H1 (cell line): ENCODE measurements at regions not wholly inside any gene's neighbourhood (a gene's known extent, or its start where the extent isn't known, plus 50 kb on each side); places are given as distances from the start of the nearest gene placed in this dataset.

Experiments used
- CTCF ChIA-PET: fragments of 300-600 bp; sonication (Branson Sonifier 250); formaldehyde crosslinking; loops from one replicate; lab custom pipeline; 2021; ENCODE audit not compliant: partially characterized antibody; lab: Charles Lee
- POLR2A ChIA-PET: fragments of 300-600 bp; sonication (Branson Sonifier 250); formaldehyde crosslinking; loops from one replicate; lab custom pipeline; 2021; ENCODE audit warnings: inconsistent platforms; ENCODE audit not compliant: partially characterized antibody; lab: Charles Lee
- DNase-seq, 2 experiments: peaks; one replicate each; pipeline versions ENCODE4 v3.0.0 to v3.0.0-alpha.2; 2010 to 2022; ENCODE audit warnings: low spot score in 2 of 2, low read depth in 1 of 2, mixed read lengths in 1 of 2
- FAIRE-seq: peaks from 2 replicates; lab custom pipeline; 2011; peaks lifted over from hg19 to GRCh38; lab: Jason Lieb, UNC
- H2AFZ ChIP-seq: 2 replicates; pipeline ENCODE4 v1.8.1; 2012; ENCODE audit warnings: low read length, inconsistent platforms
- H2AK5ac ChIP-seq: 2 replicates; pipeline ENCODE4 v1.6.1; 2013; ENCODE audit warnings: low read depth, low read length
- H2BK120ac ChIP-seq: replicated peaks from 2 replicates; pipeline ENCODE3; 2013; ENCODE audit warnings: low read depth, low read length, inconsistent platforms
- H2BK12ac ChIP-seq: 2 replicates; pipeline ENCODE4 v1.6.1; 2013; ENCODE audit warnings: low read depth, low read length
- H2BK15ac ChIP-seq: 2 replicates; pipeline ENCODE4 v1.6.1; 2013; ENCODE audit warnings: low read length
- H2BK20ac ChIP-seq: 2 replicates; pipeline ENCODE4 v1.6.1; 2013; ENCODE audit warnings: low read length
- H2BK5ac ChIP-seq: 2 replicates; pipeline ENCODE4 v1.6.1; 2013; ENCODE audit warnings: low read depth, low read length
- H3K14ac ChIP-seq: 2 replicates; pipeline ENCODE4 v1.6.1; 2013; ENCODE audit warnings: inconsistent platforms; ENCODE audit not compliant: insufficient read length
- H3K18ac ChIP-seq: 2 replicates; pipeline ENCODE4 v1.6.1; 2013; ENCODE audit warnings: low read length; ENCODE audit errors: extremely low read depth
- H3K23ac ChIP-seq: 2 replicates; pipeline ENCODE4 v1.6.1; 2013; ENCODE audit warnings: inconsistent platforms; ENCODE audit not compliant: insufficient read length
- H3K23me2 ChIP-seq: 2 replicates; pipeline ENCODE4 v1.6.1; 2013; ENCODE audit warnings: low read depth, low read length
- H3K27ac ChIP-seq: 2 replicates; pipeline ENCODE4 v1.6.1; 2011; ENCODE audit warnings: low read depth, low read length, inconsistent platforms
- H3K27me3 ChIP-seq, 4 experiments: replicated peaks in 1 of 4; 1 replicate in 1 of 4; 2 replicates in 3 of 4; pipeline versions ENCODE4 v1.6.1 to v1.8.1; 2011 to 2013; ENCODE audit warnings: low read length in 3 of 4, mild to moderate bottlenecking in 3 of 4, inconsistent platforms in 2 of 4, mixed read lengths in 2 of 4, moderate library complexity in 1 of 4; ENCODE audit not compliant: control insufficient read depth in 3 of 4, insufficient read depth in 3 of 4; ENCODE audit errors: extremely low read depth in 1 of 4
- H3K36me3 ChIP-seq, 4 experiments: 2 replicates each; pipeline versions ENCODE4 v1.6.1 to v1.8.1; 2011 to 2013; ENCODE audit warnings: mild to moderate bottlenecking in 4 of 4, low read length in 3 of 4, moderate library complexity in 2 of 4, control low read depth in 1 of 4, inconsistent platforms in 1 of 4; ENCODE audit not compliant: insufficient read depth in 4 of 4, control insufficient read depth in 2 of 4
- H3K4ac ChIP-seq: replicated peaks from 2 replicates; pipeline ENCODE3; 2013; ENCODE audit warnings: low read length, low read depth, mixed read lengths, inconsistent platforms; ENCODE audit not compliant: insufficient read length
- H3K4me1 ChIP-seq, 4 experiments: replicated peaks in 1 of 4; 1 replicate in 1 of 4; 2 replicates in 3 of 4; pipeline versions ENCODE4 v1.6.1 to v1.8.1; 2011 to 2013; ENCODE audit warnings: low read length in 3 of 4, inconsistent platforms in 2 of 4, mixed read lengths in 1 of 4; ENCODE audit not compliant: insufficient read depth in 4 of 4, control insufficient read depth in 3 of 4
- H3K4me2 ChIP-seq, 2 experiments: 2 replicates each; pipeline versions ENCODE4 v1.6.1 to v1.8.1; 2011 to 2013; ENCODE audit warnings: low read depth in 2 of 2, low read length in 2 of 2, control low read depth in 1 of 2, inconsistent platforms in 1 of 2, mild to moderate bottlenecking in 1 of 2; ENCODE audit not compliant: insufficient read depth in 1 of 2
- H3K4me3 ChIP-seq, 4 experiments: fragments of 200-600, 300-600 bp in 1 of 4; sonication (generic), shearing (Covaris generic), sonication (Bioruptor Twin) in 1 of 4; 2 replicates each; pipeline versions ENCODE4 v1.5.1 to v1.8.1; 2011 to 2016; ENCODE audit warnings: low read length in 4 of 4, low read depth in 3 of 4, control low read depth in 2 of 4, inconsistent platforms in 2 of 4, mild to moderate bottlenecking in 2 of 4, mixed read lengths in 1 of 4, moderate library complexity in 1 of 4; ENCODE audit not compliant: insufficient read depth in 2 of 4; ENCODE audit errors: extremely low read depth in 1 of 4
- H3K56ac ChIP-seq: replicated peaks from 2 replicates; pipeline ENCODE3; 2013; ENCODE audit warnings: low read depth, mild to moderate bottlenecking, mixed read lengths, low read length, inconsistent platforms; ENCODE audit not compliant: insufficient read length
- H3K79me1 ChIP-seq: 2 replicates; pipeline ENCODE4 v1.6.1; 2013; ENCODE audit warnings: low read depth, low read length, control low read depth
- H3K79me2 ChIP-seq, 2 experiments: 2 replicates each; pipeline versions ENCODE4 v1.6.1 to v1.8.1; 2012 to 2013; ENCODE audit warnings: low read length in 2 of 2, mild to moderate bottlenecking in 2 of 2, inconsistent platforms in 1 of 2; ENCODE audit not compliant: insufficient read depth in 2 of 2, control insufficient read depth in 1 of 2
- H3K9ac ChIP-seq, 4 experiments: replicated peaks in 1 of 4; 1 replicate in 1 of 4; 2 replicates in 3 of 4; pipeline versions ENCODE4 v1.6.1 to v1.8.1; 2011 to 2013; ENCODE audit warnings: low read depth in 3 of 4, low read length in 3 of 4, control low read depth in 2 of 4, mild to moderate bottlenecking in 2 of 4, moderate library complexity in 2 of 4, inconsistent platforms in 1 of 4; ENCODE audit errors: extremely low read depth in 1 of 4
- H3K9me3 ChIP-seq, 2 experiments: 2 replicates each; pipeline versions ENCODE4 v1.6.1 to v1.8.1; 2012 to 2013; ENCODE audit warnings: mild to moderate bottlenecking in 2 of 2, moderate library complexity in 2 of 2, control low read depth in 1 of 2, inconsistent platforms in 1 of 2, low read depth in 1 of 2, low read length in 1 of 2, mixed read lengths in 1 of 2; ENCODE audit not compliant: insufficient read depth in 2 of 2
- H4K20me1 ChIP-seq, 2 experiments: replicated peaks in 1 of 2; 2 replicates each; pipeline versions ENCODE3 to v1.8.1; 2011 to 2013; ENCODE audit warnings: inconsistent platforms in 2 of 2, low read length in 2 of 2, mild to moderate bottlenecking in 1 of 2; ENCODE audit not compliant: insufficient read depth in 2 of 2, control insufficient read depth in 1 of 2
- H4K5ac ChIP-seq: 2 replicates; pipeline ENCODE4 v1.6.1; 2013; ENCODE audit warnings: low read length, low read depth, mixed read lengths, inconsistent platforms; ENCODE audit not compliant: insufficient read length
- H4K8ac ChIP-seq: 2 replicates; pipeline ENCODE4 v1.8.0; 2013; ENCODE audit warnings: mild to moderate bottlenecking, moderate library complexity, low read length, inconsistent platforms; ENCODE audit not compliant: insufficient read depth; ENCODE audit errors: extremely low read depth
- H4K91ac ChIP-seq: replicated peaks from 2 replicates; pipeline ENCODE3; 2013; ENCODE audit warnings: low read length, mixed read lengths, inconsistent platforms; ENCODE audit not compliant: insufficient read length
- CHD2 ChIP-seq: IDR thresholded peaks from 2 replicates; pipeline ENCODE4 v1.6.1; 2012; ENCODE audit warnings: low read length, improper control_type of control experiment
- EP300 ChIP-seq, 2 experiments: IDR thresholded peaks; 1 replicate in 1 of 2; 2 replicates in 1 of 2; pipeline ENCODE4 v1.6.1; 2011 to 2012; ENCODE audit warnings: low read depth in 2 of 2, low read length in 2 of 2, mild to moderate bottlenecking in 2 of 2, borderline replicate concordance in 1 of 2, inconsistent platforms in 1 of 2, moderate library complexity in 1 of 2
- FOSL1 ChIP-seq: IDR thresholded peaks from 2 replicates; pipeline ENCODE4 v1.6.1; 2011; ENCODE audit warnings: mild to moderate bottlenecking, low read depth, low read length, moderate library complexity; ENCODE audit not compliant: insufficient read depth
- KDM1A ChIP-seq: fragments of 200-600, 300-600 bp; sonication (generic); IDR thresholded peaks from 2 replicates; pipeline ENCODE4 v1.7.1; 2016; ENCODE audit warnings: mild to moderate bottlenecking, low read length, borderline replicate concordance
- KDM5A ChIP-seq: fragments of 200-600 bp; IDR thresholded peaks from 2 replicates; pipeline ENCODE4 v1.7.1; 2012; ENCODE audit warnings: mild to moderate bottlenecking, low read length, inconsistent platforms, mixed read lengths
- PHF8 ChIP-seq: fragments of 200-600 bp; sonication (generic); conservative IDR thresholded peaks from 2 replicates; pipeline ENCODE4 v1.7.1; 2012; ENCODE audit warnings: low read depth, mild to moderate bottlenecking, inconsistent platforms, low read length, moderate library complexity
- SIN3A ChIP-seq, 2 experiments: IDR thresholded peaks in 1 of 2; conservative IDR thresholded peaks in 1 of 2; 2 replicates each; pipeline ENCODE4 v1.6.1; 2011 to 2012; ENCODE audit warnings: low read length in 2 of 2, improper control_type of control experiment in 1 of 2, low read depth in 1 of 2, mild to moderate bottlenecking in 1 of 2
- SP1 ChIP-seq: IDR thresholded peaks from 2 replicates; pipeline ENCODE4 v1.6.1; 2011; ENCODE audit warnings: low read depth, low read length
- TAF1 ChIP-seq: IDR thresholded peaks from 2 replicates; pipeline ENCODE4 v1.6.1; 2011; ENCODE audit warnings: mild to moderate bottlenecking, low read depth, low read length
- TBP ChIP-seq: IDR thresholded peaks from 2 replicates; pipeline ENCODE4 v1.6.1; 2011; ENCODE audit warnings: low read depth, low read length, improper control_type of control experiment
- USF2 ChIP-seq: IDR thresholded peaks from 2 replicates; pipeline ENCODE4 v1.6.1; 2011; ENCODE audit warnings: low read length, improper control_type of control experiment
- WGBS, 2 experiments: shearing (Covaris generic) in 1 of 2; methylation state at CpG; one replicate each; pipeline versions ENCODE4 v1.1.6 to v1.1.7; 2013 to 2015; ENCODE audit warnings: low lambda C conversion rate in 2 of 2, mixed read lengths in 2 of 2, inconsistent platforms in 1 of 2, low coverage in 1 of 2, missing lambda C conversion rate in 1 of 2; ENCODE audit not compliant: insufficient replicate concordance in 2 of 2, insufficient coverage in 1 of 2, insufficient read length in 1 of 2; ENCODE audit errors: extremely low coverage in 1 of 2, missing lambda C conversion rate in 1 of 2; 5-methylcytosine and 5-hydroxymethylcytosine counted together
- TF ChIP-seq, protein P1 (sequence below): IDR thresholded peaks from 2 replicates; pipeline ENCODE4 v1.6.1; 2012; ENCODE audit warnings: inconsistent platforms

- Histone ChIP-seq H3K23ac (no peak overlapping the region), H3K4me2 (no peak overlapping the region), H3K23me2 (no peaks in the 10 kb centered on the region), H4K8ac (no peak overlapping the region; the same call in 1 of the 2 replicates), H4K5ac (no peak overlapping the region), H2BK120ac (no peak overlapping the region), H2BK20ac (no peak overlapping the region), H2AFZ (no peak overlapping the region), H2BK5ac (no peak overlapping the region), H3K27ac (no peak overlapping the region), H3K9ac (no peak overlapping the region), H3K79me1 (no peaks in the 10 kb centered on the region), H3K14ac (no peak overlapping the region), H3K4ac (no peak overlapping the region), H3K56ac (no peak overlapping the region), H2BK12ac (no peak overlapping the region), H3K79me2 (no peaks in the 10 kb centered on the region), H4K91ac (no peak overlapping the region), H3K9me3 (no peaks in the 10 kb centered on the region), H2BK15ac (no peak overlapping the region), H3K36me3 (no peaks in the 10 kb centered on the region), H2AK5ac (no peak overlapping the region), H3K18ac (no peak overlapping the region), H3K4me3 (no peak overlapping the region), H3K4me1 (no peaks in the 10 kb centered on the region), H4K20me1 (no peaks in the 10 kb centered on the region), H3K27me3 (peaks cover 0 to 7% (median 0%) of the 10 kb centered on the region in 4 experiments; a peak in 1 of 7 replicates)
- TF ChIP-seq PHF8 (no peak), TAF1 (no peak), SP1 (no peak), USF2 (no peak), EP300 (IDR thresholded peaks at IDR 0.05; ENCODE audit: borderline replicate concordance in 1 of 2, low read depth in 2 of 2, low read length in 2 of 2) (no peak), KDM1A (no peak), FOSL1 (no peak), CHD2 (no peak), TBP (no peak), SIN3A (conservative IDR thresholded peaks at IDR 0.05 in 1 of 2, IDR thresholded peaks at IDR 0.05 in 1 of 2; ENCODE audit: low read depth in 1 of 2, low read length in 2 of 2) (no peak), KDM5A (no peak)
- TF ChIP-seq, protein P1, sequence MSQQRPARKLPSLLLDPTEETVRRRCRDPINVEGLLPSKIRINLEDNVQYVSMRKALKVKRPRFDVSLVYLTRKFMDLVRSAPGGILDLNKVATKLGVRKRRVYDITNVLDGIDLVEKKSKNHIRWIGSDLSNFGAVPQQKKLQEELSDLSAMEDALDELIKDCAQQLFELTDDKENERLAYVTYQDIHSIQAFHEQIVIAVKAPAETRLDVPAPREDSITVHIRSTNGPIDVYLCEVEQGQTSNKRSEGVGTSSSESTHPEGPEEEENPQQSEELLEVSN = no peak
- ChIA-PET CTCF (no interaction called here), POLR2A (no interaction called here)
- FAIRE-seq = no peak
- 90% methylated on average over 3 of the region's 3 CpGs; no CpG with 5 or more reads in 1 of the 2 experiments for WGBS, 2 experiments
- DNase-seq = no peak
Observed at GRCh38 chr4:62301500-62301899, 1101.4 kb downstream of the ADGRL3 start.
